GM03348 (cell line): ENCODE measurements at regions not wholly inside any gene's neighbourhood (a gene's known extent, or its start where the extent isn't known, plus 50 kb on each side); places are given as distances from the start of the nearest gene placed in this dataset.
"Not testable (repeated sequence)": the region's sequence is repeated elsewhere in the genome, so short reads cannot be mapped to it uniquely, and the experiment has no call there.

Experiments used
- DNase-seq: peaks from one replicate; pipeline ENCODE4 v3.0.0; 2012; ENCODE audit warnings: low spot score

DNA sequence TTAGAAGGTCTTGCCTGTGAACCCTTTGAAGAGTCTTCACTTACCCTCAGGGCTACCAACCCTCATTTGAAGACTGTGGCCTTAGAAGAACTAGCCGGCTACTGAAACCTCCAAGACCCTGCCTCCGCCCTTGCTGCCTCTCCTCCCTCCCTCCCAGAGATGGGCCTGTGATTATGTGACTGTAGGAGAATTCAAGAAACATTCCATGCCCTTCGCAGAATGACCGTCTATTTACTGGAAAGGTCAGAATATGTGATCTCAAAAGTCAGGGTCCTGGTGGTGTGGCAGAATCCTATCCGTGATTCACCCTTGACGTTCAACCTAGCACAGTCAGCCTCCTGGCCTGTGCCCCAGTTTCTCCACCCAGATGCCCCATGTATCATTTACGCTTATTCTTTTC, 109.6 kb downstream of the CTNND1 start:
- no peak for DNase-seq

DNA sequence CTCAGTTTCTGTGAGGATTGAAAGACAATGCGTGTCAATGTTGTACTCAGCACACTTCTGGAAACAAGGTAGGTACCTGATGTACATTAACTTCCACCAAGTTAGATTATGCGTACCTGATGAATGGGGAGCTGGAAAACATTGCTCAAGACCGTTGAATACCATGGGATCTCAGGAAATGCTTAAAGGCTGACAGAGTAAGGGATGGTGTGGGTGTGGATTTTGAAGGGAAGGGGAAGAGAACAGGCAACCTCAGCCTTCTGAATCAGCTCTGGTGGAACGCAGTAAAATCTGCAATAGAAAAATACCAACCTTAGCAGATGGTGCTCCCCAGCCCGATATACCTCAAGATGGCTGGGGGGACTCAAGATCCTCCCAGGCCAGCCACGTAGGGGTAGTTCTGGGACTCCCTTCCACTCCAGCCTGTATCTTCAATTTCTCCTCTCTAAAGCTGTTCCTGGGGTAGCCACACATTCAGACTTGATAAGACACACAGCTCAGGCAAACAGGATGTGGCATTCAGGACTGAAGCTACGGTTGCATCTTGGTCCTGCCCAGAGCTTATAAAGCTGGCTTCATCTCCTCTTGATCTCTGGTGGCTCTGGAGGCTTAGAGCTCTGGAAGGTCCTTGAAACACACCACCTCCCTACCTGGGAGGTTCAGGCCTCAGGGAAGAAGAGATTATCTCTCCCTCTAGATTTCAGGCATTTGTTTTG, 111.8 kb downstream of the CTNND1 start:
- DNase-seq: peak; percentile 47

DNA sequence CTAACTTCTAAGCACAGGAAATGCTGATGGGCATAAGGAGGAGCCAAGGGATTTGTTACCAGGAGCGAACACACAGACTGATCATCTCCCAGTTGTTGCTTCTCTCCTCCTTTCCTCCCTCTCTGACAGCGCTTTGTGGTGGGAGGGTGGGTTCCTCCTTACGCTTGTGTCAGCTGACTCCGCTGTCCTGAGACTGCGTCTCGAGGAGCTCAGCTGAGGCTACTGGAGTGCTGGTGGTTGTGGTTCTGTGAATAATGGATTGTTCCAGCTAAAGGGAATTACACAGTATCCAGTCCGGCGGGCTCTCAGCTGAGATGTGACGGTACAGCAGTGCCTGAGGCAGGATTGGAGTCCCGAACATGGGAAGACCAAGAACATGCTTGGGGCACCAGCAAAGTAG, 113.4 kb downstream of the CTNND1 start:
- no peak for DNase-seq

DNA sequence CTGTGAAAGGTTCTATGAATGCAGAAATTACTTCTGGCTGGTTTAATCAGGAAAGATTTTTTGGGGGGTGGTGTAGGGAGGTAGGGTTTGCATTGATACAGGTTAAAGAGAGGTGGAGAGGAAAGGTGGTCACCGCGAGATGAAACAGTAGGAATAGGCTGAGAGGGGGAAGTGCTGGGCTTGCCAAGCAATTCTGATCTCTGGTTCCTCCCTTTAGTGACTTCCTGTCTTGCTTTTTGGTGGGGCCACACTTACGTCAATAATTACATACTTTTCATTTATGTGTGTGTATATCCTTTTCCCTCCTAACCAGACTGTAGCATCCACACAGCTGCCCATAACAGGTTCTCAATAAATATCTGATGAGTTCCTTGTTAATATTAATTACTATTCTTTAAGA, 120.0 kb downstream of the CTNND1 start:
- DNase-seq: no peak

DNA sequence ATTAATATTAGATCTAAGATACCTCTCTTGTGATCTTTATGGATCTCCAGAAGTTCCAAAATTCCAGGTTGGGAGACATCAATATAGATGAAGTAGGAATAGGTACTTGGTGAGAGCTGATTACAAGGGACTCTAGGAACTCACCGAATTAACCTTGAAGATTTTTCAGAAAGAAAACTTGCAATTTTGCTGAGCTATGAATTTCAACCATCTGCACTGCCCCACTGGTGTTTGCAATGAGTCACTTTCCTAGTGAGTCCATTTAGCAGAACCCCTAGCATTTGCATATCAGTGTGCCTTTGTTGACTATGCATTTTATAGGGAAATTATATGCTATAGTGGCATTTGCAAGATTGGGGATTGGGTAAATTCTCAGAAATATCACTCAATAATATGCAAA, 122.0 kb downstream of the CTNND1 start:
- DNase-seq: no peak

DNA sequence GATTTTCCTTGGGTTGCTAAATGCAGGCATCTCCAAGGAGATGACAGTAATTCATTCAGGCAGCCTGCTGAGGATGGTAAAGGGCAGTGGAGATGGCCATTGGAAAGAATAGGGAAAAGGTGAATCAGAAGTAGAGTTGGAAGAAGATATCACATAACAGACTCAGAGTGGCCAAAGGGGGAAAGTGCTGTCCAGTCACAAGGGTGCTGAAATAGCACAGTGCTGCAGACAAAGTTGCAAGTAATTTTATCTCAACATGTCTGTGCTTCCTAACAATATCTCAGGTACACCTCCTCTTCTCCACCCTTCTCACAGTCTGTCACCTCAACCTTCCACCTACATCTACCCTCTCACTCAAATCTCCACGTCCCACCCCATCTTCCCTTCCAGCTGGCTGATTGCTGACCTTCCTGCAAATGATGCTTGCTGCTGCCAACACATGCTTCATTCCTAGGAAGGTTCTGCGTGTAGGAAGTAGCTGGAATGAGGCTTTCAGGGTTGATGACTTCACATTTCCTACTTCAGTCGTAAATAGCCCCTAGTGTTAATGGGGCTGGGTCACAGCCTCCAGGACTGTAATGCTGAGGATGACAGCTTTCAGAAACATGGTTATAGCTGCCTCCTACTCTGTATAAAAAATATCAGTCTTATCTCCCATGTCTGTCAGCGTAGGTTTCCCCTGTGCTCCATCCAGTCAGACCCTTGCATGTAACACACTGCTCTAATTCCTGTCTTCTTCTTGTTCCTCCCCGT, 123.9 kb downstream of the CTNND1 start:
- DNase-seq: peak; percentile 30

DNA sequence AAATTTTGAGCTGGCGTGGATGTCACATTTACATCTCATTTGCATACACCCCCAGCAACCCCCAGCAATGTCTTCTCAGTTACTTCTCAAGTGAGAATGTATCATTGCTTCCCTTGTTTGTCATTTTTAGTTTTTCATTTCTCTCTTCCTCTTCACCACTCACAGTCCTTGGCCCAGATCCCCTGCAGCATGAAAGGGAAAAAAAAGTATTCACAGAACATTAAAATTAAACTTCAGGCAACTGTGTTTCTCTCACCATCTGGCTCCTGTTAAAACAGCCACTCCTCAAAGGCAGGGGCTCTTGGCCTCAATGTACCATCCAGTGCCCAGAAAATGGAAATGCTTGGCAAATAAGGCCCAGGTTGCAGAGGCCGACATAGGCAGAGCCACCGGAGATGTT, 126.8 kb downstream of the CTNND1 start:
- DNase-seq: no peak

DNA sequence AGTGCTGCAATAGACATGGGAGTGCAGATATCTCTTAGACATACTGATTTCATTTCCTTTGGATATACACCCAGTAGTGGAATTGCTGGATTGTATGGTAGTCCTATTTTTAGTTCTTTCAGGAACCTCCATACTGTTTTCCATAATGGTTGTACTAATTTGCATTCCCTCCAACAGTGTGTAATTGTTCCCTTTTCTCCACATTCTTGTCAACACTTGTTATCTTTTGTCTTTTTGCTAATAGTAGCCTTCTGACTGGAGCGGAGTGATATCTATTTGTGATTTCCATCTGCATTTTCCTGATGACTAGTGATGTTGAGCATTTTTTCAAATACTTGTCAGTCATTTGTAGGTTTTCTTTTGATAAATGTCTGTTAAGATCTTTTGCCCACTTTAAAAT, 128.9 kb downstream of the CTNND1 start:
- DNase-seq: no peak

DNA sequence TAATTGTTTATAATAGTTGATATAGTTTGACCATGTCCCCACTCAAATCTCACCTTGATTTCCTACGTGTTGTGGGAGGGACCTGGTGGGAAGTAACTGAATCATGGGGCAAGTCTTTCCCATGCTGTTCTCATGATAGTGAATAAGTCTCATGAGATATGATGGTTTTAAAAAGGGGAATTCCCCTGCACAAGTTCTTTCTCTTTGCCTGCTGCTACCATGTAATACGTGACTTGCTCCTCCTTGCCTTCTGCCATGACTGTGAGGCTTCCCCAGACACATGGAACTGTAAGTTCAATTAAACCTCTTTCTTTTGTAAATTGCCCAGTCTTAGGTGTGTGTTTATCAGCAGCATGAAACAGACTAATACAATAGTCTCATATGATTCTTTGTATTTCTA, 130.5 kb upstream of the OR9Q1 start:
- not testable (repeated sequence) for DNase-seq

DNA sequence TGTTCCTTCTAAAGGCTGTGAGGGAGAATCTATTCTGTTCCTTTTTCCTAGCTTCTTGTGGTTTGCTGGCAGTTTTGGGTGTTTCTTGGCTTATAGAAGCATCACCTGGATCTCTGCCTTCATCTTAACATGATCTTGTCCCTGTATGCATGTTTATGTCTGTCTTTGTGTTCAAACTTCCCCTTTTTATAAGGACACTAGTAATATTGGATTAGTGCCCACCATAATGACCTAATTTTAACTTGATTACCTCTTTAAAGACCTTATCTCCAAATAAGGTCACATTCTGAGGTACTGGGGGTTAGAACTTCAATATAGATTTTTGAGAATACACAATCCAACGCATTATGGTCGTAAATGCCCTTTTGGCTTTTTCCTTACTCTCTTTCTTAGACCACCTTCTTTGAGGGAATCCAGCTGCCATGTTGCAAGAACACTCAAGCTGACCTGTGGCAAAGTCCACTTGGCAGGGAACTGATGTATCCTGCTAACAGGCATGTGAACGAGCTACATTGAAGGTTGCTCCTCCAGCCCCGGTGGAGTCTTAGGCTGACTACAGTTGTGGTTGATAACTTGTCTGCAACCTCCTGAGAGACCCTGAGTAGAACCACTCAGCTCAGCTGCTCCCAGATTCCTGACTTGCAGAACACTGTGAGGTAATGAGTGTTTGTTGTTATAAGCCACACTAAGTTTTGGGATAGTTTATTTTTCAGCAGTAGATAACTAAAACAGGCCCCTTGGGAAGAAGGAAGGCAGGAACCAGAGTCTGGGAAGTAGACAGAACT, 127.1 kb upstream of the OR9Q1 start:
- DNase-seq: no peak

DNA sequence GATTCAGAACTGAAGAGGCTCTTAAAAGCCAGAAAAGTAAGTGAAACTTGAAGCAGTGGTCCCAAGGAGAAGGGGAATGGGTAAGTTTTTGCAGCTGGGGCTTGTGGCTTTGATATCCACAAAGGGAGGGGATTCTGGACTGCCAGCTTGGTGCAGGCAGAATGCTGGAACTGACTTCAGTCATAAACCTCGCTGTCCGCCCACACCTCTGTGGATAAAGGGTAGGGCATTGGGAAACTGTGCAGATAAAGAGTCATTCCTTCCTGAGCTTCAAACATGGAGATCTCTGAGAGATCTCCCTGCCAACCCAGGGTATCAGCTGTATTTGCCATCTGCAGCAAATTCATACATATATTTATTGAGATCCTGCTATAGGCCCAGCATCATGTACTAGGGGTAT, 124.3 kb upstream of the OR9Q1 start:
- no peak for DNase-seq

DNA sequence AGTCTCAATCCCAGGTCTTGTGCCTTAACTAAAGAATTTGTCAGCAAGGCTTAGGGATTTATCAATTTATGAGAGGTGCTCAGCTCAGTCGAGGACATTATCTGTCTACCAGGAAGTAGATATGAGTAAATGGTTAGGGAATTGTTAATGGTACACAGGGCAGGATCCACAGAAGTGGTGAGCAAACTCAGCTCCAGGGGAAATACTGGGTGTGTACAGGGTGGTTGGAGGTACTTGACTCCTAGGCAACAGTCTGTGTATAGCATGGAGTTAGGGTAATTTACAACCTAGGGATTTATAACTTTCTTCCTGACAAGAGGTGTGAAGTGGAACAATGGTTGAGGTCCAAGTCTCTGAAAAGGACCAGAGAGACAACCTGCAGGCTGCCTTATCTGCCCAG, 123.4 kb upstream of the OR9Q1 start:
- no peak for DNase-seq

DNA sequence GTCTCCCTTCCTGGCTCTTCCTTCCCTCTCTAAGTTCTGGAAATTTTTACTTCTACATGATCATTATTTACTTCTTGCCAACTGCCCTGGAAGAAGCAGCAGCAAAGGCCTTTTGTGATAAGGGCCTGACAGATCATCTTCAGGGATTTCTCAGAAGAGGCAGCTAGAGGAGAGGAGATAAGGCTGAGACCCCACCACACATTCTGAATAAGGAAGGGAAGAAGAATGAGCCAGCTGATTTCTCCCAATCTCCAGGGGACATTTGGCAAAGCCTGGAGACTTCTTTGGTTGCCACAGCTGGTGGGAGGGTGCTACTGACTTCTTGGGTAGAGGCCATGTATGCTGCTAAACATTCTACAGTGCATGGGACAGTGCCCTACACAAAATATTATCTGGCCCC, 122.4 kb upstream of the OR9Q1 start:
- no peak for DNase-seq

DNA sequence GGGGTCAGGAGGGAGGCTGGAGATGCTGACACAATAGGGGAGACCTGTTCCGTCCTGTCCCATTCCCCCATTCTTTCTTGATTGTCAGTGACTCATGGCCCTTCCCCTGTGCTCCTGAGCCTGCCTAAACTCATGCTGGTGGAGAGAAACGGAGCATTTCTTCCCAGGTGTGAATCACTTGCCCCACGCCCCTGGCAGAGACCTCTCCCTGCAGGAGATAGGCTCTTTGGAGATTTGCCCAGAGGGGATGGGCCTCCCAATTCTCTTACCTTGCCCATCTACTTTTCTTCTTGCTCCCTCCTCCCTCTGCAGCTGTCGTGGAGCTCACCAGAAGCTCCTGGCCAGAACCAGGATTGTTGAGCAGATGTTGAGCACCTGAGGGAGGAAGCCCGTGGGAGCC, 121.9 kb upstream of the OR9Q1 start:
- DNase-seq: no peak

DNA sequence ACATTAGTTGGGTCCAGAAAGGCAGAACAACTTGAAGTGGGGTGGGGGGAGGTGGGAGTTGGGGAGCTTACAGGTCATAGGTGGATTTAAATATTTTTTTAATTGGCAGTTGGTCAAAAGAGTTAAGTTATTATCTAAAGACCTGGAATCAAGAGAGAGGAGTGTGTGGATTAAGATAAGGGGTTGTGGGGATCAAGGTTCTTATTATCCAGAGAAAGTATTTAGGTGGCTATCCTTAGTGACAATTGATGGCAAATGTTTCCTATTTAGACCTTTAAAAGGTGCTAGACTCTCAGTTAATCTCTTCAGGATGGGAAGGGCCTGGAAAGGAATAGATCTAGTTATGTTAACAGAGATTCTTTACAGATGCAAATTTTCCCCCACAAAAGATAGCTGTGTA, 120.7 kb upstream of the OR9Q1 start:
- no peak for DNase-seq

DNA sequence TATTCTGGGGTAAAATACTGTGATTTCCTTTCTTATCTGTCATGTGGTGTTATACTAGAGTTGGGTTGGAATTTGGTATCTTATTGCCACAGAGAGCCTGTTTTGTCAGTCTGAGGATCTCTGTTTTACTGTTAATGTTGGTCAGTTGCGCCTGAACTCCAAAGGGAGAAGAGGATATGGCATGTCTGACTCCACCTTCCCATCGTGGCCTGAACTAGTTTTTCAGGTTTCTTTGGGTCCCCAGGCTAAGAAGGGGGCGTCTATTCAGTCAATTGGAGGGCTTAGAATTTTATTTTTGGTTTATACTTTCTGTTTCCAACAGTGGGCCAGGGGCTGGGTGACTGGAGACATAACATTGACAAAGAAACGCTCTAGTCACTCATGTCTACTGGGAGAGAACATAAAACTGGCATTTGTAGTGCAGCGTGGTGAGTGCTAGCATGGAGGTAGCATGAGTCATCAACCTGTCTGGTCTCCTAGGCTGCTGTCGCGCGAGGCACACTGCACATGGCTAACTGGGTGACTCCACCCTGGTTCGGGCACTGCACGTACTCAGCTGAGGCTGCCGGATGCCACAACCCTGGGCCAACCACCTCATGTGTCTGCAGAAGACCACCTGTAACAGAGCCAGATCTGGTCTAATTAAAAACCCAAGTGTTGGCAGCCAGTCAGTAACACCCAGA, 120.1 kb upstream of the OR9Q1 start:
- DNase-seq: no peak

DNA sequence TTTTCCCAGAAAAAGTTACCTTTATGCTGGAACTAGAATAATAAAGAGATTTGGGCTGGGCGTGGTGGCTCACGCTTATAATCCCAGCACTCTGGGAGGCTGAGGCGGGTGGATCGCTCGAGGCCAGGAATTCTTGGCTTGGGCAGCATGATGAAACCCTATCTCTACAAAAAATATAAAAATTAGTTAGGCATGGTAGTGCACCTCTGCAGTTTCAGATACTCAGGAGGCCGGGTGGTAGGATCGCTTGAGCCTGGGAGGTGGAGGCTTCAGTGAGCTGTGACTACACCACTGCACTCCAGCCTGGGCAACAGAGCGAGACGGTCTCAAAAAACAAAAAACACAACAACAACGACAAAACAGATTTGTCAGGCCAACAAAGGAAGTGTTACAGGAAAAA, 119.3 kb upstream of the OR9Q1 start:
- no peak for DNase-seq

DNA sequence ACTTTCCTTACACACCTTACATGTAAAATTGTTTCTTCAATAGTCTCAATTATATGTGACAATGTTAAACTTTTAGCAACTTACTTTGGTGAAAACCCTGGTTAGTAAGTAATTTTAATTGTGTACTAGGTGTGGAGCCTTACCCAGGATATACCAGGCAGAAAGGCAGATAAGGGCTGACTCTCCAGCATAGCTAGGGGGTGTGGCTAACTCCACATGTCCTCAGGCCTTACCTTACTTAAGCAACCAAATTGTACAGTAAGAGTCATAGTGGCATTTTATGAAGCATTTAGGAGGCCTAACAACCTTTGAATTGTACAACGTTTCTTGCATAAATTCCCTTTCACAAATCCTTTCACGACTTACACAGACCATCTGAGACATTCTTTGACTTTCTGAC, 118.2 kb upstream of the OR9Q1 start:
- DNase-seq: no peak

DNA sequence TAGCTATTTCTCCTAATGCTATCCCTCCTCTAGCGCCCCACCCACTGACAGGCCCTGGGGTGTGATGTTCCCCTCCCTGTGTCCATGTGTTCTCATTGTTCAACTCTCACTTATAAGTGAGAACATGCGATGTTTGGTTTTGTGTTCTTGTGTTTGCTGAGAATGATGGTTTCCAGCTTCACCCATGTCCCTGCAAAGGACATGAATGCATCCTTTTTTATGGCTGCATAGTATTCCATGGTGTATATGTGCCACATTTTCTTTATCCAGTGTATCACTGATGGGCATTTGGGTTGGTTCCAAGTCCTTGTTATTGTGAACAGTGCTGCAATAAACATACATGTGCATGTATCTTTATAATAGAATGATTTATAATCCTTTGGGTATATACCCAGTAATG, 115.3 kb upstream of the OR9Q1 start:
- not testable (repeated sequence) for DNase-seq

DNA sequence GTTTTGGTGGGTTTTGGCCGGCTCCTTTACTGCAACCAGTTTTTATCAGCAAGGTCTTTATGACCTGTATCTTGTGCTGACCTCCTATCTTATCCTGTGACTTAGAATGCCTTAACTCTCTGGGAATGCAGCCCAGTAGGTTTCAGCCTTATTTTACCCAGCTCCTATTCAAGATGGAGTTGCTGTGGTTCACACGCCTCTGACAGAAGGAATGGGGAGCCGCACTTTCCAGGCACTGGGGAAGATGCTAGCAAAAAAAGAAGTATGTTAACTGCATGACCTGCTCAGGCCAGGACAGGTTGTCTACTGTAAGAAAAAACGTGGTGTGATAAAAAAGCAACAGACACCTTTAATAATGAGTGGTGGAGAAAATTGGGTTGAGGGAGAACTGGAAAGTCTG, 112.2 kb upstream of the OR9Q1 start:
- not testable (repeated sequence) for DNase-seq

DNA sequence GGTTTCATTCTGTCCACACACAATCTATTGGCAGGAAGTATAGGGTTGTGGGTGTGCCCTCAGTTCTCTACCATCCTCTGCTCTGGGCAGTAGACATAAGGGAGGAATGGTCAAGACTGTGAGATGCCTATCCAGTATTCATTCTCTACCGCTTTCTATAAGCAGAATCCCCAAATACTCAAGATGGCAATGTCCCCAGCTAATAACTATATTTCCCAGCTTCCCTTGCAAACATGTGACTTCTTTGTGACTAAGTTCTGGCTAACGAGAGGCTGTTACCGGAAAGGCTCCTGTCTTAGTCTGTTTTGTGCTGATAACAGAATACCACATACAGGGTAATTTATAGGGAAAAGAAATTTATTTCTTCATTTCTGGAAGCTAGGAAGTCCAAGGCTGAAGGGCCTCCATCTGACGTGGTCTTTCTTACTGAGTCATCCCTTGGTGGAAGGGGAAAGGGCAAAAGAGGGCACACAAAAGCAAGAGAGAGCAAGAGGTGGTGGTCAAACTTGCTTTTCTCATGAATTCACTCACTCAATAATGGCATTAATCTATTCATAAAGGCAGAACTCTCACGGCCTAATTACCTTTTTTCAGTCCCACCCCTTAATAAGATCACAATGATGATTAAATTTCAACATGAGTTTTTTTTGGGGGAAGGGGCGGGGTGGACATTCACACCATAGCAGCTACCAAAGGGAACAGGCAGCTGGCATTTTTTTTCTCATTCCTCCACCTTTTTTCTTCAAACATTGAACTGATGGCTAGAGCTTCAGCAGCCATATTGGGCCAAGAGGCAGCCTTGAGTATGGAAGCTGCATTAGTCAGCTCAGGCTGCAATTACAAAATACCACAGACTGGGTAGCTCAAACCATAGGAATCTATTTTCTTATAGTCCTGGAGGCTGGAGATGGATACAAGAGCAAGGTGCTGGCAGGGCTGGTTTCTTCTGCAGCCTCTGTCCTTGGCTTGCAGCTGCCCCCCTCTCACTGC, 109.7 kb upstream of the OR9Q1 start:
- DNase-seq: no peak
